Naive B cell (primary cell): ENCODE measurements at regions not wholly inside any gene's neighbourhood (a gene's known extent, or its start where the extent isn't known, plus 50 kb on each side); places are given as distances from the start of the nearest gene placed in this dataset.
"Not testable (repeated sequence)": the region's sequence is repeated elsewhere in the genome, so short reads cannot be mapped to it uniquely, and the experiment has no call there.

Source experiments
- ATAC-seq, 2 donors: fragments of 150-1000 bp; cut with Tn5 transposase; 2 replicates each; pipeline ENCODE4 v1.10.0; 2021; ENCODE audit warnings: low read depth in 2 of 2, mild to moderate bottlenecking in 2 of 2, moderate library complexity in 2 of 2
- DNase-seq: peaks from one replicate; pipeline ENCODE4 v3.0.0; 2022
- H3K27ac Mint-ChIP-seq, 6 donors: one replicate each; pipeline ENCODE4 v1.8.0; 2020 to 2022; ENCODE audit warnings: mild to moderate bottlenecking in 6 of 6, mixed read lengths in 6 of 6, moderate library complexity in 5 of 6, inconsistent platforms in 2 of 6
- H3K27me3 Mint-ChIP-seq, 3 donors: one replicate each; pipeline ENCODE4 v1.8.0; 2021 to 2022; ENCODE audit warnings: mixed read lengths in 3 of 3, mild to moderate bottlenecking in 1 of 3
- H3K36me3 Mint-ChIP-seq, 2 donors: one replicate each; pipeline ENCODE4 v1.8.0; 2020 to 2022; ENCODE audit warnings: mixed read lengths in 2 of 2, inconsistent platforms in 1 of 2, mild to moderate bottlenecking in 1 of 2
- H3K4me1 Mint-ChIP-seq, 3 donors: one replicate each; pipeline ENCODE4 v1.8.0; 2020 to 2022; ENCODE audit warnings: mixed read lengths in 3 of 3, inconsistent platforms in 1 of 3, mild to moderate bottlenecking in 1 of 3, moderate library complexity in 1 of 3
- H3K4me3 Mint-ChIP-seq, 8 donors: one replicate each; pipeline ENCODE4 v1.8.0; 2020 to 2022; ENCODE audit warnings: mild to moderate bottlenecking in 8 of 8, mixed read lengths in 8 of 8, moderate library complexity in 8 of 8, inconsistent platforms in 2 of 8
- H3K9me3 Mint-ChIP-seq, 7 donors: one replicate each; pipeline ENCODE4 v1.8.0; 2020 to 2022; ENCODE audit warnings: mixed read lengths in 7 of 7, mild to moderate bottlenecking in 5 of 7, inconsistent platforms in 2 of 7, moderate library complexity in 1 of 7

DNA sequence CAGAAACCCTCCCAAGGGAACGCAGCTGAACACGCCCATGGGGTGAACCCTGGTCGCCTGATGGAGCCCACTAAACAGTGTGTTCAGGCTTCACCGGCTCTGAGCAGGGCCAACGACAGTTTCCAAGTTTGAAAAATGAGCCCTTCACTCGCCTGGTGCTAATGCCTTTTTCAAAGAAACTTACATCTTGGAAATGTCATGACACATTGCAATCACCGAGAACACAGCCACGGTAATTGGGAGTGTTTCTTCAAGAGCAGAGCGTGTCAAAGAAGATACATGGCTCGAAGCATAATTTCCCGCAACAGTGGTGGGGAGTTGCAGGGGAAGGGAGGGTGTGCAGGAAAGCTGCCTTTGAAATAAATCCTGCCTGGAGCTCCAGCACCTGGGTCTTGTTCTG, 463.2 kb downstream of the TMEM114 start:
- no peak overlapping the region for H3K4me3 Mint-ChIP-seq
- H3K9me3 Mint-ChIP-seq = peaks cover 2 to 18% (median 8%) of the 10 kb centered on the region in 7 donors
- H3K27ac Mint-ChIP-seq = peak overlapping the region in 1 of 6 donors; percentile 68
- DNase-seq = no peak
- H3K4me1 Mint-ChIP-seq = no peaks in the 10 kb centered on the region
- no peaks in the 10 kb centered on the region for H3K36me3 Mint-ChIP-seq
- H3K27me3 Mint-ChIP-seq = no peaks in the 10 kb centered on the region
- ATAC-seq = no peak

DNA sequence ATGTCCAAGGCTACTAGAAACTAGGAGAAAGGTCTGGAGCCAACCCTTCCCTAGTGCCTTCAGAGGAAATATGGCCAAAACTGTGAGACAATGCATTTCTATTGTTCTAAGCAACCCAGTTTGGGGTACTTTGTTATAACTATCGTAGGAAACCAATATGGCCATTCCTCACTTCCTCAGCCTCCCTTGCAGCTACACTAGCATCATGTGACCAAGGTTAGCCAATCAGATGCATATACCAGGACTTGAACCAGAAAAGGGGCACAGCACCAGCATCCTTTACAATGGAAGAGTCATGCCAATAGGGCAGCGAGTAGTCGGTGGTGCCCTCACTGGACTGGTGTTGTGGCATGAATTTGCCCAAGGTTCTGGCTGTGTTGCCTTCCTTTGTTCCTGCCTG, 464.0 kb downstream of the TMEM114 start:
- peak overlapping the region in 1 of 8 donors; percentile 22 for H3K4me3 Mint-ChIP-seq
- no peak overlapping the region for H3K27ac Mint-ChIP-seq
- peaks cover under 1 to 15% (median 8%) of the 10 kb centered on the region in 7 donors for H3K9me3 Mint-ChIP-seq
- H3K36me3 Mint-ChIP-seq = no peaks in the 10 kb centered on the region
- DNase-seq (no peak), ATAC-seq (no peak)
- no peaks in the 10 kb centered on the region for H3K27me3 Mint-ChIP-seq
- no peaks in the 10 kb centered on the region for H3K4me1 Mint-ChIP-seq

DNA sequence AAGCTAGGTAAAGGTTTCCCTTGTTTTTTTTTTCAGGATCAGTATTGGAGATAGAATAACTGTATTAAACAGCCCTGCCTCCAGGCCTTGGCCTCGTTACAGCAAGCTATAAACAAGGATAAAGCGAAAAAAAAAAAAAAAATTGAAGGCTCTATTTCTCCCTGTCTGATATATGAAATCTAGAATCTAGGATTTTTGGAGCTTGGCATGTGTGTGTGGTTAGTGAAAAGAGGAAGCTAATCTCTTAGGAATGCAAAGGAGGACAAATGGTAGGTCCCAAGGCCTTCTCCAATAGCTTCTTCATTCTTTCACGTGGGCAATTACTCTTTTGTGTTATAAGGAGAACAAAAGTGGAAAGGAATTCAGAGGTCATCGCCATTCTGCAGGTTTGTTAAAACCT, 470.3 kb downstream of the TMEM114 start:
- Mint-ChIP-seq H3K27me3 (no peaks in the 10 kb centered on the region), H3K36me3 (no peaks in the 10 kb centered on the region), H3K4me3 (no peak overlapping the region), H3K27ac (no peak overlapping the region), H3K4me1 (no peaks in the 10 kb centered on the region), H3K9me3 (peaks cover 6 to 18% (median 8%) of the 10 kb centered on the region in 7 donors)
- no peak for DNase-seq
- no peak for ATAC-seq

DNA sequence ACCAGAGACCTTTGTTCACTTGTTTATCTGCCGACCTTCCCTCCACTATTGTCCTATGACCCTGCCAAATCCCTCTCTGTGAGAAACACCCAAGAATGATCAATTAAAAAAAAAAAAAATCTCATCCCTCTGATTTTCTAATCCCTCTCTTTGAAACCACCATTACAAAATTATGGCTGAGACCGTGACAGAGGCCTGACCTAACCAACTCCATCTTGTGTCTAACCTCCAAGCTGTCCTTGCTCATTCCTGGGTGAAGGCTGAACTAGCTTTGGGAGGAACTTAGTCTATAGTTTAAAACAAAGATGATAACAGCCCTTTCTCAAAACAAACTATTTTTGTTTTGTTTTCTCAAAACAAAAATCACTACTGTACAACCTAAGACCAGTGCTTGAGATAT, 474.5 kb downstream of the TMEM114 start:
- DNase-seq (no peak), ATAC-seq (no peak)
- Mint-ChIP-seq H3K36me3 (peaks cover 0 to 8% of the 10 kb centered on the region in 2 donors), H3K27me3 (no peaks in the 10 kb centered on the region), H3K4me1 (no peaks in the 10 kb centered on the region), H3K4me3 (no peak overlapping the region), H3K9me3 (peaks cover 7 to 20% (median 10%) of the 10 kb centered on the region in 7 donors), H3K27ac (no peak overlapping the region)

DNA sequence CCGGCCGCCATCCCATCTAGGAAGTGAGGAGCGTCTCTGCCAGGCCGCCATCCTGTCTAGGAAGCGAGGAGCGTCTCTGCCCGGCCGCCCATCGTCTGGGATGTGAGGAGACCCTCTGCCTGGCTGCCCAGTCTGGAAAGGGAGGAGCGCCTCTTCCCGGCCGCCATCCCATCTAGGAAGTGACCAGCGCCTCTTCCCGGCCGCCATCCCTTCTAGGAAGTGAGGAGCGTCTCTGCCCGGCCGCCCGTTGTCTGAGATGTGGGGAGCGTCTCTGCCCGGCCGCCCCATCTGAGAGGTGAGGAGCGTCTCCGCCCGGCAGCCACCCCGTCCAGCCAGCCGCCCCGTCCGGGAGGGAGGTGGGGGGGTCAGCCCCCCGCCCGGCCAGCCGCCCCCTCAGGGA, 475.4 kb downstream of the TMEM114 start:
- H3K27ac Mint-ChIP-seq, H3K36me3 Mint-ChIP-seq, H3K4me3 Mint-ChIP-seq, H3K27me3 Mint-ChIP-seq, ATAC-seq, H3K4me1 Mint-ChIP-seq, DNase-seq: not testable (repeated sequence)
- H3K9me3 Mint-ChIP-seq = peaks cover 4 to 17% (median 10%) of the 10 kb centered on the region in 7 donors

DNA sequence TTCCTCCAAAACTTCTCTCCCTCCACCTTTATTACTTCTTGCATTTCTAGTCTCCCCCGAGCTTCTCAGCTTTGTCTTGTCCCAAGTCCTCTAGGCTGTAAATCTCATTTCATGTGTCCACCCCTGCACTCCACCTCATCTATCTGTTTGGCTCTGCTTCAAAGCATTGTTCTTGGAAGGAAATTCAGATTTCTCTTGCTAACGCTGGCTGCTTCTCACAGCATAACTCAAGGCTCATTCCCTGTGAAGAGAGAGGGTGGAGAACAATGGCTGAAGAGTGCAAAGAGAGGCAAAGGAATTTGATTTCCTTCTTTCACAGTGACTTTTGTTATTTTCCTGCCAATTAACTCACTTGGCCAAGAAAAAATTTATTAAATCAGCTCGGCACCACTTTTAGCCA, 476.5 kb downstream of the TMEM114 start:
- no peak overlapping the region for H3K4me3 Mint-ChIP-seq
- DNase-seq = no peak
- H3K4me1 Mint-ChIP-seq = no peaks in the 10 kb centered on the region
- no peaks in the 10 kb centered on the region for H3K27me3 Mint-ChIP-seq
- peaks cover 0 to 8% of the 10 kb centered on the region in 2 donors for H3K36me3 Mint-ChIP-seq
- ATAC-seq = no peak
- H3K9me3 Mint-ChIP-seq = peaks cover 2 to 21% (median 13%) of the 10 kb centered on the region in 7 donors
- no peak overlapping the region for H3K27ac Mint-ChIP-seq

DNA sequence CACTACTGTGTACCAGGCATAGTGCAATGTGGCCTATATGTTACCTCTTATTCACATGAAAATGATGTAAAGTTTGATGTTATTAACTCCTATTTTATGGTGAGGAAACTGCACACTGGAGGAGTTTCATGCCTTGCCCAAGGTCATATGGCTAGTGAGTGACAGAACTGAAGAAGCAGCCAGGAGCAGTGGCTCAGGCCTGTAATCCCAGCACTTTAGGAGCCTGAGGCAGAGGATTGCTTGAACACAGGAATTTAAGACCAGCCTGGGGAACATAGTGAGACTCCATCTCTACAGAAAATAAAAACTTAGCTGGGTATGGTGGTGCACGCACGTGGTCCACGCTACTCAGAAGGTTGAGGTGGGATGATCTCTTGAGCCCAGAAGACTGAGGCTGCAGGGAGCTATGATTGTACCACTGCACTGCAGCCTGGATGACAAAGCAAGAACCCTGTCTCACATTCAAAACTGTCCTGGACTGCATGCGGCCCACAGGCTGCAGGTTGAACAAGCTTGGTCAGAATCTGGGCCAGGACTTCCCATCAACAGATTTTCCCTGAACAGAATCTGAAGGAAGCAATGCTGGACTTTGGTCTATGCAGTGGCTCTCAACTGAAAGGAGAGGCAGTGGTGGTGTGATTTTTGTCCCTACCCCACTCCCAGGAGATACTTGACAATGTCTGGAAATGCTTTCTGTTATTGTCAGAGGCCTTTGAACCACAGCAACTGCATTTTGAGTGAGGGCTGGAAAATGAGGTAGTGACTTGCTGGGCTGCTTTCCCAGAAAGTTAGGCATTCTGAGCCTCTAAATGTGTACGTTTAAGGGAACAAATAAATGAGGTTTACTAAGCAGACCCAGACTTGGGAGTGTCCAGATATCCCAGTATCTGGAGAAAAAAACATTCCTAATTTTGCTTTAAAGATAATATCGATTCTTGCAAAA, 479.5 kb downstream of the TMEM114 start:
- H3K36me3 Mint-ChIP-seq = peaks cover 0 to 8% of the 10 kb centered on the region in 2 donors
- no peaks in the 10 kb centered on the region for H3K4me1 Mint-ChIP-seq
- no peak overlapping the region for H3K27ac Mint-ChIP-seq
- peaks cover 4 to 20% (median 13%) of the 10 kb centered on the region in 7 donors for H3K9me3 Mint-ChIP-seq
- H3K4me3 Mint-ChIP-seq = no peak overlapping the region
- ATAC-seq (no peak), DNase-seq (no peak)
- no peaks in the 10 kb centered on the region for H3K27me3 Mint-ChIP-seq

DNA sequence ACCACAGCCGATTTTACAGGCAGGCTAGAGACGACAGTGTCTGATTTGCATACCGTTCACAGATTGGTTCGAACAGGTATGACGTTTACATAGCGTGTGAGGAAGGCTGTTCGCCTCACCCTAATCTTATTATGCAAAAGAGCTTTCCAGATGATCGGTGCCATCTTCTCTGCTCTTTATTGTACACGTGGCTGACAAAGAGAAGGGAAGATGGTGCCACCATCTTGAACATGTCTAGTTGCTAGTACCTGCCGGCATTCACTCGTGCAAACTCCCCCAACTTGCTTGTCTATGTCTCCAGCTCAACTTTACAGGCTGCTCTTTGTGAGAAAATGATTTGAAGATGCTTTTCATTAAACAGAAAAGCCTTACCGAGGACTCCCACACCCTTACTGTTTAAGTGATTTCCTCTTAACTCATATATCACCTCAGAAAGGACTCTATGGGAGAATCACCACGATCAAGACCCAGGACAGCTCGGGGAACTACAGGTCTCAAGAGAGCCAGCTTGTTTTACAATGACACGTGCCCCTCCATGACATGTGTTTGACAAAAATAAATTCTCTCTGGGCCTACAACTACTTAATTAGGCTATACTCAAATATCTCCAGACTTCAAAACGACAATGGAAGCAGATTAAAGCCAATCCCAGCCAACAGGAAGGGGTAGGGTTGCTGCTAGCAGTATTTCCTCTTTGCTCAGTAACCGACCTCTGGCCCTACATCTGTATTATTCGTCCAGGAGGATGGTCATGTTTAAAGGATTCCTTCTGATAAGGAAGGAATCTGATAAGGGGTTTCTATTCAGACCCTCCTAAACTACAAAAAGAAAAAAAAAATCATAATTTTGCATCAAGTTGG, 480.6 kb downstream of the TMEM114 start:
- Mint-ChIP-seq H3K9me3 (peaks cover 0 to 20% (median 10%) of the 10 kb centered on the region in 7 donors), H3K27me3 (no peaks in the 10 kb centered on the region), H3K4me3 (no peak overlapping the region), H3K36me3 (peaks cover 0 to 8% of the 10 kb centered on the region in 2 donors), H3K4me1 (no peaks in the 10 kb centered on the region), H3K27ac (no peak overlapping the region)
- no peak for ATAC-seq
- DNase-seq = no peak

DNA sequence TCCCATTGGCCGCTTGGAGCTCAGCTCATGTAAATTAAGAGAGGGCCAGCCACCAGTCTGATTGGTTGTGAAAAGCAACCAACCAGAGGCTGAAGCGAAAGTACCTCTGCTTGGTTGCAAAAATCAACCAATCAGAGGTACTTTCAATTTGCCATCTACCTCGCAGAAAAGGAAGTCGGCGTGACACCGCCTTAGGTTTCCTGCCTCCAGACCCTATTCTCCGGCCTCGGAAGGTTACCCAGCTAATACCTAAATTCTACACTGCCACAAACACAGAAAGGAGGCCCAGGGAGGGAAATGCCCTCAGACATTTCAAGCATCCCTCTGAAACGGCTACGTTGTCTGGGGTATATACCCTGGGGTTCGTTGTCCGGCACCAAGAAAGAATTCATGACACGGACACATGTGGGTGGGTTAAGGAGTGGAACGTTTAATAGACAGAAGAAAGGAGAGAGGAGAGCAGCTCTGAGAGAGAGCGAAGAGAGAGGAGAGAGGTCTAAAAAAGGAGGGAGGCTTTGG, 481.3 kb downstream of the TMEM114 start:
- peaks cover 0 to 20% (median 10%) of the 10 kb centered on the region in 7 donors for H3K9me3 Mint-ChIP-seq
- no peak overlapping the region for H3K27ac Mint-ChIP-seq
- no peak overlapping the region for H3K4me3 Mint-ChIP-seq
- ATAC-seq (no peak), DNase-seq (no peak)
- no peaks in the 10 kb centered on the region for H3K27me3 Mint-ChIP-seq
- peaks cover 0 to 8% of the 10 kb centered on the region in 2 donors for H3K36me3 Mint-ChIP-seq
- no peaks in the 10 kb centered on the region for H3K4me1 Mint-ChIP-seq

DNA sequence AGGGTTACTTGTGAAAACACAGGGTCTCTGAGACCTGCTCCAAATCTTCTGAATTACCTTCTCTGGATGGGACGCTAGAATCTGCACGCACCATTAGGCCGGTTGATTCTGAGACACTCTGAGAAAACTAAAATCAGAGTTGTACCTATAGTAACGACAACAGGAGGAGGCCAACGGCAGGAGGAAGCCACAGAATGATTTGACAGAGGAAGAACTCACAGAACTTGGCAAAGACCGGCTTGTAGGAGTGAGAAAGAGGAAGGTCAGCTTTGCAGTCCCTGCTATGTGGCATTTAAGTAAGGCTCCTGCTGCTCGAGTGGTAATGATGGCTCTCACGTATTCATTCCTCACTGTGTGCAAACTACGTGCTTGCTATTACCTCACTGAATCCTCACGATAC, 483.0 kb downstream of the TMEM114 start:
- H3K36me3 Mint-ChIP-seq = no peaks in the 10 kb centered on the region
- H3K27me3 Mint-ChIP-seq = no peaks in the 10 kb centered on the region
- DNase-seq (no peak), ATAC-seq (no peak)
- no peak overlapping the region for H3K27ac Mint-ChIP-seq
- peaks cover 0 to 11% (median 8%) of the 10 kb centered on the region in 7 donors for H3K9me3 Mint-ChIP-seq
- H3K4me3 Mint-ChIP-seq = no peak overlapping the region
- H3K4me1 Mint-ChIP-seq = no peaks in the 10 kb centered on the region

DNA sequence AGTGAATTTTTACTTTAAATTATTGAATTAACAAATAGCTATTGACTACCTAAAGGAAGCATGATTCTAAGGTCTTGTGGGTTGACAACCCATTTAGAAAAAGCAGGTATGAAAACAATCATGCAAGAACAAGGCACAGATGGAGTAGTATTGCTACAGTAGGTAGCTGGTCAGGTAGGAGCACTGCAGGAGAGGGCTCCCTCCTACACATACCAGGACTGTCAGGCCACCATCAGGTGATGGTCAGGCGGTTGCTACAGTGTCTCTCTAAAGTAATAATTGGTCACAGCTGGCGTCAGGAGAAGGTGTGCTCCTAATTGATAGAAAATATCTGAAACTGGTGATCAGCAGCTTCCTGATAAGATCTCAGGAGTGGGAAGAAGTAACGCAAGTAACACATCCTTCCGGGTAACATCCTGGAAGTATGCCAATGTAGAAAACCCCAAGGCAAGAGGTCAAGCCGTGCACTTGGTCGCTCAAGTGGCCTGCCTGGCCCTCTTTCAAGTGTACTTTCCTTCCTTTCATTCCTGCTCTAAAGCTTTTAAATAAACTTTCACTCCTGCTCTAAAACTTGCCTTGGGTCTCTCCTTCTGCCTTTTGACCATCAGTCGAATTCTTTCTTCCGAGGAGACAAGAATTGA, 486.5 kb downstream of the TMEM114 start:
- ATAC-seq (no peak), DNase-seq (no peak)
- Mint-ChIP-seq H3K4me1 (no peaks in the 10 kb centered on the region), H3K27ac (no peak overlapping the region), H3K9me3 (peaks cover 3 to 10% (median 6%) of the 10 kb centered on the region in 7 donors), H3K4me3 (no peak overlapping the region), H3K36me3 (no peaks in the 10 kb centered on the region), H3K27me3 (no peaks in the 10 kb centered on the region)

DNA sequence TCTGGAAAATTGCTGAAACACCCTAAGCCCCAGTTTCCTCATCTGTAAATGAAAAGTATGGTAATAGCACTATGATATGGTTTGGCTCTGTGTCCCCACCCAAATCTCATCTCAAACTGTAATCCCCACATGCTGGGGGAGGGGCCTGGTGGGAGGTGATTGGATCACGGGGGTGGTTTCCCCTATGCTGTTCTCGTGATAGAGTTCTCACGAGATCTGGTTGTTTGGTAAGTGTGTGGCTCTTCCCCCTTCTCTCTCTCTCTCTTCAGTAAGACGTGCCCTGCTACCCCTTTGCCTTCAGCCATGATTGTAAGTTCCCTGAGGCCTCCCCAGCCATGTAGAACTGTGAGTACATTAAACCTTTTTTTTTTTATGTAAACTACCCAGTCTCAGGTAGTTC, 490.7 kb downstream of the TMEM114 start:
- DNase-seq (no peak), ATAC-seq (no peak)
- no peaks in the 10 kb centered on the region for H3K4me1 Mint-ChIP-seq
- H3K36me3 Mint-ChIP-seq = no peaks in the 10 kb centered on the region
- H3K27ac Mint-ChIP-seq = no peak overlapping the region
- peaks cover 0 to 11% (median 4%) of the 10 kb centered on the region in 7 donors for H3K9me3 Mint-ChIP-seq
- no peak overlapping the region for H3K4me3 Mint-ChIP-seq
- peaks cover 0 to 3% (median 0%) of the 10 kb centered on the region in 3 donors for H3K27me3 Mint-ChIP-seq

DNA sequence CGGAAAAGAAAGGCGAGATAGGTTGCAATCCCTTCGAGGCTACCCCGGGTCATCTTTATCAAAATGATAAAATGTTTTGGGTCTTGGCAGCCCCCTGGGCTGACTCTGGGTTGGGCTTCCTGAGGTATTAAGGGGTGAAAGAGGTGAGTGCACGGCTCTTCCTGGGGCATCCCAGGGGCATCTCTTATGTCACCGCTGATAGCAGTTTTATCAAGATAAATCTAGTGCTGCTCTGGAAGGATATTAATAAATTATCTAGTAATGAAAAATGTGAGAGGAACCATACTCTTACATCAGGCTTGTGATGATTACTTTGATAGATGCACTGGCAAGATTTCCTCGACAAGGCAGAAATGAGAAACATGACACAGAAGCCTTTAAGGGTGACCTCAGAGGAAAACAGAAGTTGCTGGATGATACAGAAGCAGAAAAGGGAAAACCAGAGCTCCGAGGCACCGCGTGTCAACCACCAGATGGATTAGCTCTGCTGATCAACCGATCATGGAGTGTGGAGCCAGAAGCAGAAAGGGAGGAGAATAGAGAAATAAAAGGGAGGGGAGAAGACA, 491.3 kb downstream of the TMEM114 start:
- Mint-ChIP-seq H3K27me3 (peaks cover 0 to 3% (median 0%) of the 10 kb centered on the region in 3 donors), H3K4me3 (no peak overlapping the region), H3K36me3 (no peaks in the 10 kb centered on the region), H3K9me3 (peaks cover 0 to 11% (median 4%) of the 10 kb centered on the region in 7 donors), H3K4me1 (no peaks in the 10 kb centered on the region), H3K27ac (peak overlapping the region in 1 of 6 donors; percentile 12)
- ATAC-seq (no peak), DNase-seq (no peak)
